ENCODE measurements at regions not wholly inside any gene's neighbourhood (a gene's known extent, or its start where the extent isn't known, plus 50 kb on each side); places are given as distances from the start of the nearest gene placed in this dataset.

DNA sequence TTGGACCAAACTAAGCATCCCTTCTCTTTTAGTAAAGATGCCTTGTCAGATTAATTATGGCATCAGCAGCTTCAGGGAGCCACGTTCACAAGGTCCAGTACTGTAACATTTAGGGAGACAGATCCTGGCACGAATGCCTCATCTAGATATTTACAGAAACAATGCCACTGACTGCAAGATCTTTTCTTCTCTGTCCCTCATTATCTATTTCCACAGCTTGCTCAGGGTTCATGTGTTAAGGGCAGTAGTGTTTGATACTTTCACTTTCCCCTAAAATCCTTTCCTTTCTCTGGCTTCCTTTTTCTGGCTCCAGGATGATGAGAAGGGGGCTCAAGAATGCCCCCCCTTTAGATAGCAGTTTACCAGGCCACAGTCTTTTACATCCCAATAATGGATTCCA lies 393.9 kb downstream of the BCL11A start:
- Histone ChIP-seq H3K27me3 (ENCODE audit: control insufficient read depth in 3 of 3, insufficient read depth in 3 of 3, low read length in 3 of 3) (peaks cover 0 to 3% (median 0%) of the 10 kb centered on the region in 3 donors), H3K9me3 (ENCODE audit: control insufficient read depth in 3 of 3, low read length in 3 of 3) (no peaks in the 10 kb centered on the region), H3K4me1 (ENCODE audit: control insufficient read depth in 3 of 3, insufficient read depth in 3 of 3, low read length in 3 of 3) (no peaks in the 10 kb centered on the region), H3K27ac (ENCODE audit: low read depth, low read length) (no peak overlapping the region), H3K4me3 (ENCODE audit: low read length in 3 of 3) (no peak overlapping the region), H3K9ac (ENCODE audit: low read depth in 1 of 3, low read length in 3 of 3) (no peak overlapping the region), H3K36me3 (ENCODE audit: control insufficient read depth in 3 of 3, insufficient read depth in 3 of 3, low read length in 3 of 3) (no peaks in the 10 kb centered on the region)

DNA sequence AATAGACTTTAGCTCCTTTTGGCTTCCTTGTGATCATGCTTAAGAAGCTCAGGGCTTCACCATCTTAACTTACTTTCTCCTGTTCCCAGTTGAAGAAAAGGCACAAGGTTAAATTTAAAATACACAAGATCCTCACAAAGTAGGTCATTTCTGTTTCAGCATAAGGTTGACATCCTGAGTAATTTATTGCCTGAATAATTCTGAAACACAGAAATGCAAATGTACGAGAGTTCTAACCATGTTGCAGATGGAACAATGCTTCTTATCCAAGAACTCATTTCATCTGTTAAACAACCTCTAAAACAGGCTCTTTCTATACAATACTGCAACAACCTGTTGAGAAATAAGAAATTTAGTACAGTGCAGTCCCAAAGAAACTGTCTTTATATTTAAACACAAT lies 395.2 kb downstream of the BCL11A start:
- Histone ChIP-seq H3K9me3 (ENCODE audit: control insufficient read depth in 3 of 3, low read length in 3 of 3) (no peaks in the 10 kb centered on the region), H3K4me1 (ENCODE audit: control insufficient read depth in 3 of 3, insufficient read depth in 3 of 3, low read length in 3 of 3) (no peaks in the 10 kb centered on the region), H3K9ac (ENCODE audit: low read depth in 1 of 3, low read length in 3 of 3) (no peak overlapping the region), H3K27ac (ENCODE audit: low read depth, low read length) (no peak overlapping the region), H3K36me3 (ENCODE audit: control insufficient read depth in 3 of 3, insufficient read depth in 3 of 3, low read length in 3 of 3) (no peaks in the 10 kb centered on the region), H3K4me3 (ENCODE audit: low read length in 3 of 3) (no peak overlapping the region), H3K27me3 (ENCODE audit: control insufficient read depth in 3 of 3, insufficient read depth in 3 of 3, low read length in 3 of 3) (peaks cover 0 to 3% (median 0%) of the 10 kb centered on the region in 3 donors)

DNA sequence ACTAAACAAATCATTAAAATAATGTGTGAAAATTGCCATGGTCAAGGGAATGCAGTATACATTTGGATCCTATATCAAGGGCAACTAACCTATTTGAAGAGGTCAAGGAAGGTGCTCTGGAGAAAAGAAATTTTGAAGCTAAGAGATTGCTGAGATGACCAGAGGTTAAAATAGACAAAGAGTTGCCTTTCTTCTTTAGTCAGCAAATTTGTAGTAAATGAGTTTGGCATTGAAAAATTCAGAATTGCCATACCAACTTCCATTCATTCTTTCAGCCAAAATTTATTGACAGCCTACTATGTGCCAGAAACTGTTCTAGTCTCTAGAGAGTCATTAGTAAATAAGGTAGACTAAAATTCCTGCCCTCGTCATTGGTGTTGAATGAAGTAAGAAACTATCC lies 396.2 kb downstream of the BCL11A start:
- H3K27ac ChIP-seq (ENCODE audit: low read depth, low read length) = no peak overlapping the region
- H3K9ac ChIP-seq (ENCODE audit: low read depth in 1 of 3, low read length in 3 of 3) = no peak overlapping the region
- no peak overlapping the region for H3K4me3 ChIP-seq (ENCODE audit: low read length in 3 of 3)
- no peaks in the 10 kb centered on the region for H3K36me3 ChIP-seq (ENCODE audit: control insufficient read depth in 3 of 3, insufficient read depth in 3 of 3, low read length in 3 of 3)
- peaks cover 0 to 3% (median 0%) of the 10 kb centered on the region in 3 donors for H3K27me3 ChIP-seq (ENCODE audit: control insufficient read depth in 3 of 3, insufficient read depth in 3 of 3, low read length in 3 of 3)
- no peaks in the 10 kb centered on the region for H3K4me1 ChIP-seq (ENCODE audit: control insufficient read depth in 3 of 3, insufficient read depth in 3 of 3, low read length in 3 of 3)
- peaks cover 0 to 1% (median 0%) of the 10 kb centered on the region in 3 donors for H3K9me3 ChIP-seq (ENCODE audit: control insufficient read depth in 3 of 3, low read length in 3 of 3)

DNA sequence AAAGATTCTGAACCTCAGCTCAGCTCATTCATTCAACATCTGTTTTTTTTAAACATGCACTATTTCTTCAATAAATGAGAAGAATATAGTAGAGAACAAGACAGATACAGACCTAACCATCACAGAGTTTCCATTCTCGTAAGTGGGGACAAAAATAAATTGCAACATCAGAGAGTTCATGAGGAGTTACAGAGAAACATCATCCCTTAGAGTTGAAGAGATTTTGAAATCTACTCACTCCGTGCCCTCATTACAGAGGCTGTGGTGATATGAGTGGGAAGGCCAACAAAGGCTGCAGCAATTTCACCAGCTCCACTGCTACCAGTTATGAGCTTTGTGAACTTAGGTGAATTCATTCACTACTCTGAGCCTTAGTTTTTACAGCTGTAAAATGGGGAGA lies 399.3 kb downstream of the BCL11A start:
- Histone ChIP-seq H3K36me3 (ENCODE audit: control insufficient read depth in 3 of 3, insufficient read depth in 3 of 3, low read length in 3 of 3) (no peaks in the 10 kb centered on the region), H3K4me3 (ENCODE audit: low read length in 3 of 3) (no peak overlapping the region), H3K9ac (ENCODE audit: low read depth in 1 of 3, low read length in 3 of 3) (no peak overlapping the region), H3K9me3 (ENCODE audit: control insufficient read depth in 3 of 3, low read length in 3 of 3) (peaks cover 0 to 2% (median 0%) of the 10 kb centered on the region in 3 donors), H3K4me1 (ENCODE audit: control insufficient read depth in 3 of 3, insufficient read depth in 3 of 3, low read length in 3 of 3) (no peaks in the 10 kb centered on the region), H3K27me3 (ENCODE audit: control insufficient read depth in 3 of 3, insufficient read depth in 3 of 3, low read length in 3 of 3) (peaks cover 0 to 3% (median 0%) of the 10 kb centered on the region in 3 donors), H3K27ac (ENCODE audit: low read depth, low read length) (no peak overlapping the region)

DNA sequence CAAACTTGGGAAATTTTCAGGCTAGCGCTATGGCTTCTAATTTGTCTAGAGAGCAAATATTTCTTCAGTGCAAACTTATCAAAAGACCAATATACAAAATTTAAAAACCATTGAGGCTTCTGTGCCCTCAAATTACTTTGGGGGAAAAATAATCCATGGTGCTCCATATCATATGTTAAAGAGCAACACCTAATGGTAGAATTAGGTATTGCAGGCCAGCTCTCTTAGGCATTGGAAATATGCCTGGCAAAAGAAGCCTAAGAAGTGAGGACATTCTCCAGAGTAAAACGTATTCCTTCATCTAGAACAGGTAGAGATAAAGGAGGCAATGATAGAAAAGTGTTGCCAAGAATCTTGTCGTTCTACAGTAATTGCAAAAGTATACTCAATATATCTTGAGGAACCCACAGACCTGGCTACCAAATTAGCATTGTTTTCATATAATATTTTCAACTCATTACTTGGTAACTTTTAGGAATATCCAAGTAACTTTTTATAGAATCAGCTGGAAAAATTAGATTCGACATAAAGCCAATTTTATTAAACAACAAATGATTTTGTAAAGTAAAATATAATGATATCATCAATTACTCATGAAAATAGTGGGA lies 401.1 kb downstream of the BCL11A start:
- H3K4me1 ChIP-seq (ENCODE audit: control insufficient read depth in 3 of 3, insufficient read depth in 3 of 3, low read length in 3 of 3) = no peaks in the 10 kb centered on the region
- no peak overlapping the region for H3K4me3 ChIP-seq (ENCODE audit: low read length in 3 of 3)
- peaks cover 0 to 3% (median 0%) of the 10 kb centered on the region in 3 donors for H3K27me3 ChIP-seq (ENCODE audit: control insufficient read depth in 3 of 3, insufficient read depth in 3 of 3, low read length in 3 of 3)
- H3K27ac ChIP-seq (ENCODE audit: low read depth, low read length) = no peak overlapping the region
- no peaks in the 10 kb centered on the region for H3K36me3 ChIP-seq (ENCODE audit: control insufficient read depth in 3 of 3, insufficient read depth in 3 of 3, low read length in 3 of 3)
- H3K9ac ChIP-seq (ENCODE audit: low read depth in 1 of 3, low read length in 3 of 3) = no peak overlapping the region
- peaks cover 0 to 2% (median 0%) of the 10 kb centered on the region in 3 donors for H3K9me3 ChIP-seq (ENCODE audit: control insufficient read depth in 3 of 3, low read length in 3 of 3)

DNA sequence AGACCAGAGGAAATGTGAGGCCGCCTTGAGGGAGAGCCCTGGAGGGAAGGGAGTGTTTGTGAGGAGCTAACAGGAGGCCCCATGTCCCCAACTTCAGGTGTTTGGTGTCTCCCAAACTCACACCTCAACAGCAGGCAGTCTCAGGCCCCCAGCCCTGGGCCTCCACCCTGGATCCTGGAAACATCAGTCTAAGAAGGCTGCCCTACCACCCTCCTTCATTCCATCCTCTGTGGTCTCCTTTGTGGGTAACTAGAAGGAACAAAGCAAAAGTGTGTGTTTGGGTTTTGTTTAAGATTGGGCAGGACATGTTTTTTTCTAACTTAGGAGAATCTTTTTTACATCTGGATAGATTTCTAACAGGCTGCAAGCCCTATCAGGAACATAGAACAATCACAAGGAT lies 404.3 kb downstream of the BCL11A start:
- H3K9me3 ChIP-seq (ENCODE audit: control insufficient read depth in 3 of 3, low read length in 3 of 3) = peaks cover 0 to 2% (median 0%) of the 10 kb centered on the region in 3 donors
- no peaks in the 10 kb centered on the region for H3K36me3 ChIP-seq (ENCODE audit: control insufficient read depth in 3 of 3, insufficient read depth in 3 of 3, low read length in 3 of 3)
- H3K4me1 ChIP-seq (ENCODE audit: control insufficient read depth in 3 of 3, insufficient read depth in 3 of 3, low read length in 3 of 3) = no peaks in the 10 kb centered on the region
- H3K9ac ChIP-seq (ENCODE audit: low read depth in 1 of 3, low read length in 3 of 3) = no peak overlapping the region
- H3K27me3 ChIP-seq (ENCODE audit: control insufficient read depth in 3 of 3, insufficient read depth in 3 of 3, low read length in 3 of 3) = no peaks in the 10 kb centered on the region
- H3K4me3 ChIP-seq (ENCODE audit: low read length in 3 of 3) = no peak overlapping the region
- no peak overlapping the region for H3K27ac ChIP-seq (ENCODE audit: low read depth, low read length)

DNA sequence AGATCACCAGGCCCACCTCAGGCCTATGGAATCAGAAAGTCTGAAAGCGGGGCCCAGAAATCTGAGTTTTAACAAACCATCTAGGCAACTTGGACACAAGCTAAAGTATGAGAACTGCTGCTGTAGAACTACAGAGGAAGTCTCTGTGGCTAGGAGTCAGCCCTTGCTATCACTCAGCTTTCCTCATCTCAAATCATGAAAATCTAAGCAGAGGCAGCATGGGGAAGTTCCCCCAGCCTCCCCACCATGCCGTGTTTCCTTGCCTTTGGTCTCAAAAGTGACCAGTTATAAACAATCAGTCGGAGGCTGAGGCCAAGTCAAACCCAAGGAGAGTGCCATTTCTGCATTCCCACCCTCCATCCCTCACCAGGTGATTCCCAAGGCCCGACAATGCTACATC lies 404.7 kb downstream of the BCL11A start:
- Histone ChIP-seq H3K4me3 (ENCODE audit: low read length in 3 of 3) (no peak overlapping the region), H3K36me3 (ENCODE audit: control insufficient read depth in 3 of 3, insufficient read depth in 3 of 3, low read length in 3 of 3) (no peaks in the 10 kb centered on the region), H3K9me3 (ENCODE audit: control insufficient read depth in 3 of 3, low read length in 3 of 3) (peaks cover 0 to 2% (median 0%) of the 10 kb centered on the region in 3 donors), H3K27ac (ENCODE audit: low read depth, low read length) (no peak overlapping the region), H3K4me1 (ENCODE audit: control insufficient read depth in 3 of 3, insufficient read depth in 3 of 3, low read length in 3 of 3) (no peaks in the 10 kb centered on the region), H3K27me3 (ENCODE audit: control insufficient read depth in 3 of 3, insufficient read depth in 3 of 3, low read length in 3 of 3) (no peaks in the 10 kb centered on the region), H3K9ac (ENCODE audit: low read depth in 1 of 3, low read length in 3 of 3) (no peak overlapping the region)

DNA sequence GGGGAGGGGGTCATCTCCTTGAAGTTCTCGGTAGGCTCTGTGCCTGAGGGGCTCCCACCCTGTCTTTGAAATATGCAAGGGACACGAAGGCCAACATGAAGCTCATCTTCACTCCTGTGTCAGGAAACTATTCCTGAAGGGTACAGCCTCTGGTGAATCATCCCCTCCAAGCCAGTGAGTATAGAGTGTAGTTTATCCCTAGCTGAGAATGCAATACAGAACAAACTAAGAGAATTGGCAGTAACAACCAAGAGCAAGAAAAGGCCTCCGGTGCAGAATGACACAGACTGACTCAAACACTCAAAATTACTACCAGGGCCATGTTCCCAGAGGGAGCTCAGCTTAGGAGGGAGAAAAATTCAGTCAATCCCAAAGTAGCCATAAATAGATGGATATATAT lies 413.3 kb downstream of the BCL11A start:
- no peak overlapping the region for H3K9ac ChIP-seq (ENCODE audit: low read depth in 1 of 3, low read length in 3 of 3)
- H3K4me3 ChIP-seq (ENCODE audit: low read length in 3 of 3) = no peak overlapping the region
- peaks cover 0 to 3% (median 0%) of the 10 kb centered on the region in 3 donors for H3K27me3 ChIP-seq (ENCODE audit: control insufficient read depth in 3 of 3, insufficient read depth in 3 of 3, low read length in 3 of 3)
- no peaks in the 10 kb centered on the region for H3K4me1 ChIP-seq (ENCODE audit: control insufficient read depth in 3 of 3, insufficient read depth in 3 of 3, low read length in 3 of 3)
- no peak overlapping the region for H3K27ac ChIP-seq (ENCODE audit: low read depth, low read length)
- peaks cover 0 to 3% (median 0%) of the 10 kb centered on the region in 3 donors for H3K9me3 ChIP-seq (ENCODE audit: control insufficient read depth in 3 of 3, low read length in 3 of 3)
- H3K36me3 ChIP-seq (ENCODE audit: control insufficient read depth in 3 of 3, insufficient read depth in 3 of 3, low read length in 3 of 3) = no peaks in the 10 kb centered on the region

DNA sequence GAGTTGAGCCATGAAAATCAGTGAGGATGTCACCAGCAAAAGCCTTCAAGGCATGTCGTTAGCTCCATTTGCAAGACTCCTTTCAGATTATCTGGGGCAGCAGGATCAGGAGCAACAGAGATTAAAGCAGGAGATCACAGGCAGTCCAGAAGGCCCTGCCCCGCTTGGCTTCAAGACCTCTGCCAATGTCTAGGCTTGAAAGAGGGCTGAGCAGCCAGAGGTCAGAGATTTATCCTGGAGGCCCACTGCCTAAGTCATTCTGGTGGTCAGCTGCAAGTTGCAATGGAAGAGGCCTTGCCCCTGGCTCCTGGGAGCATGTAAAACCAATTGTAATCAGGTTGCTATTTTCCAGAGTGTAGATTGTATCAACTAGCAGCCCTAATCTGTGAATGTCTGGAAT lies 416.5 kb downstream of the BCL11A start:
- Histone ChIP-seq H3K9me3 (ENCODE audit: control insufficient read depth in 3 of 3, low read length in 3 of 3) (peaks cover 0 to 3% (median 0%) of the 10 kb centered on the region in 3 donors), H3K27ac (ENCODE audit: low read depth, low read length) (no peak overlapping the region), H3K36me3 (ENCODE audit: control insufficient read depth in 3 of 3, insufficient read depth in 3 of 3, low read length in 3 of 3) (no peaks in the 10 kb centered on the region), H3K9ac (ENCODE audit: low read depth in 1 of 3, low read length in 3 of 3) (no peak overlapping the region), H3K4me3 (ENCODE audit: low read length in 3 of 3) (no peak overlapping the region), H3K27me3 (ENCODE audit: control insufficient read depth in 3 of 3, insufficient read depth in 3 of 3, low read length in 3 of 3) (peaks cover 0 to 3% (median 0%) of the 10 kb centered on the region in 3 donors), H3K4me1 (ENCODE audit: control insufficient read depth in 3 of 3, insufficient read depth in 3 of 3, low read length in 3 of 3) (no peaks in the 10 kb centered on the region)

DNA sequence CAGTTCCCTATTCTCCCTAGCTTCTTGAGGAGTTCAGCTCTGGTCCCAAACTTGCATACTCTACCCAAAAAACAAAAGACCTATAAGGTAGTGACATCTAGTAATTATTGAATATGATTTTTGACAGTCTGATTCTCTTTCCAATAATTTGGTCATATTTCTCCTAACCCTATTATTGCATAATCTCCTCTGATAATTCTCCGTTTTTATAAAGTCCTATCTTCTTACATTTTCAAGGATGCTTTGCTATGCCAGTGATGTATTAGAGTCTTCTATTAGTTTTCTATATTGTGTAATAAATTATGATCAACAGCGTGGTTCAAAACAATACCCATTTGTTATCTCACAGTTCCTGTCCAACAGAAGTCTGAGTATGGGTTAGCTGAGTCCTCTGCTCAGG lies 426.3 kb downstream of the BCL11A start:
- H3K27ac ChIP-seq (ENCODE audit: low read depth, low read length) = no peak overlapping the region
- H3K4me1 ChIP-seq (ENCODE audit: control insufficient read depth in 3 of 3, insufficient read depth in 3 of 3, low read length in 3 of 3) = no peaks in the 10 kb centered on the region
- H3K9me3 ChIP-seq (ENCODE audit: control insufficient read depth in 3 of 3, low read length in 3 of 3) = no peaks in the 10 kb centered on the region
- H3K9ac ChIP-seq (ENCODE audit: low read depth in 1 of 3, low read length in 3 of 3) = no peak overlapping the region
- H3K27me3 ChIP-seq (ENCODE audit: control insufficient read depth in 3 of 3, insufficient read depth in 3 of 3, low read length in 3 of 3) = no peaks in the 10 kb centered on the region
- H3K36me3 ChIP-seq (ENCODE audit: control insufficient read depth in 3 of 3, insufficient read depth in 3 of 3, low read length in 3 of 3) = no peaks in the 10 kb centered on the region
- no peak overlapping the region for H3K4me3 ChIP-seq (ENCODE audit: low read length in 3 of 3)

Measured in skeletal muscle tissue (tissue), 3 donors.